ENCODE measurements at regions not wholly inside any gene's neighbourhood (a gene's known extent, or its start where the extent isn't known, plus 50 kb on each side); places are given as distances from the start of the nearest gene placed in this dataset.

DNA sequence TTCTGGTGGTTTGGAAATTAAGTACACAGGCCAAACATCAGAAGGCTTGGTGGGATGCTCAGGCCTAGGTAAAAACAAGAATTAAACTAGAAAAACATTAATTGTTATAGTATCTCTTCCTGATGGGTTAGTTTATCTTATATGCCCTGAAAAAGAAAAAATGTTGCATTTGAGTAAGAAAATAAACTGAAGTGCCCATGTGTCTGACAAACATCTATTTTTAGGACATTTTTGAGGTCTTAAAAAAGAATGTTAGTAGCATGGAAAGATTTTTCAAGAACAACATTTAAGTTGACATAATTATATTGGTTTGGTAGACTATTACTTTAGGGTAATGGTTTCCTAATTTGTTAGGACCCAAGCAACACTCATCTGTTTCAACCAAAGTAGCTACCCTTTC, 140.1 kb upstream of the RND3 start:
- TF ChIP-seq, protein P1, sequence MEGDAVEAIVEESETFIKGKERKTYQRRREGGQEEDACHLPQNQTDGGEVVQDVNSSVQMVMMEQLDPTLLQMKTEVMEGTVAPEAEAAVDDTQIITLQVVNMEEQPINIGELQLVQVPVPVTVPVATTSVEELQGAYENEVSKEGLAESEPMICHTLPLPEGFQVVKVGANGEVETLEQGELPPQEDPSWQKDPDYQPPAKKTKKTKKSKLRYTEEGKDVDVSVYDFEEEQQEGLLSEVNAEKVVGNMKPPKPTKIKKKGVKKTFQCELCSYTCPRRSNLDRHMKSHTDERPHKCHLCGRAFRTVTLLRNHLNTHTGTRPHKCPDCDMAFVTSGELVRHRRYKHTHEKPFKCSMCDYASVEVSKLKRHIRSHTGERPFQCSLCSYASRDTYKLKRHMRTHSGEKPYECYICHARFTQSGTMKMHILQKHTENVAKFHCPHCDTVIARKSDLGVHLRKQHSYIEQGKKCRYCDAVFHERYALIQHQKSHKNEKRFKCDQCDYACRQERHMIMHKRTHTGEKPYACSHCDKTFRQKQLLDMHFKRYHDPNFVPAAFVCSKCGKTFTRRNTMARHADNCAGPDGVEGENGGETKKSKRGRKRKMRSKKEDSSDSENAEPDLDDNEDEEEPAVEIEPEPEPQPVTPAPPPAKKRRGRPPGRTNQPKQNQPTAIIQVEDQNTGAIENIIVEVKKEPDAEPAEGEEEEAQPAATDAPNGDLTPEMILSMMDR (IDR thresholded peaks at IDR 0.05) = no peak
- no peak for TF ChIP-seq POLR2A (IDR thresholded peaks at IDR 0.05)

Data from esophagus squamous epithelium (tissue), 4 donors.